IMR-90 (cell line): ENCODE measurements at regions not wholly inside any gene's neighbourhood (a gene's known extent, or its start where the extent isn't known, plus 50 kb on each side); places are given as distances from the start of the nearest gene placed in this dataset.

Source experiments
- CTCF ChIP-seq: conservative IDR thresholded peaks from 2 replicates; pipeline ENCODE4 v1.5.1; 2012; ENCODE audit warnings: mild to moderate bottlenecking, low read depth, low read length, improper control_type of control experiment
- SMC3 ChIP-seq: fragments of 150-350 bp; IDR thresholded peaks from 2 replicates; pipeline ENCODE4 v1.6.1; 2016; ENCODE audit warnings: low read depth, mild to moderate bottlenecking, antibody characterized with exemption, low read length, moderate library complexity
- USF2 ChIP-seq: fragments of 150-350 bp; IDR thresholded peaks from 2 replicates; pipeline ENCODE4 v1.6.1; 2017; ENCODE audit warnings: mild to moderate bottlenecking, antibody characterized with exemption, low read length, low read depth

- TF ChIP-seq CTCF (no peak), USF2 (no peak), SMC3 (no peak)
Observed at GRCh38 chr1:13948888-13949391, 249.0 kb downstream of the PRDM2 start.
